Right cardiac atrium (tissue), 5 donors: ENCODE measurements at regions not wholly inside any gene's neighbourhood (a gene's known extent, or its start where the extent isn't known, plus 50 kb on each side); places are given as distances from the start of the nearest gene placed in this dataset.

ENCODE experiments used
- ATAC-seq, 2 donors: fragments of 200-7000 bp; cut with Tn5 transposase; one replicate each; pipeline versions ENCODE4 v1.8.0 to v1.9.1; 2020; ENCODE audit warnings: moderate library complexity in 2 of 2, mild to moderate bottlenecking in 1 of 2
- DNase-seq, 3 donors: peaks; one replicate each; pipeline ENCODE4 v3.0.0-alpha.2; 2020
- H3K27ac ChIP-seq: one replicate; pipeline ENCODE4 v1.5.1; 2013; ENCODE audit warnings: mild to moderate bottlenecking, low read length, control low read depth, moderate library complexity
- H3K27me3 ChIP-seq: one replicate; pipeline ENCODE4 v1.6.1; 2013; ENCODE audit not compliant: control insufficient read depth, insufficient read depth
- H3K4me1 ChIP-seq: one replicate; pipeline ENCODE4 v1.6.1; 2013; ENCODE audit warnings: low read length; ENCODE audit not compliant: control insufficient read depth, insufficient read depth
- H3K4me3 ChIP-seq: one replicate; pipeline ENCODE4 v1.5.1; 2013; ENCODE audit warnings: low read length, control low read depth
- H3K9me3 ChIP-seq: one replicate; pipeline ENCODE4 v1.6.1; 2013; ENCODE audit warnings: low read length; ENCODE audit not compliant: control insufficient read depth
- WGBS: extraction: QIAGEN DNeasy Blood & Tissue Kit; methylation state at CpG from one replicate; pipeline ENCODE4 v1.1.7; 2013; 5-methylcytosine and 5-hydroxymethylcytosine counted together
- intact Hi-C, 4 donors: fragments of 100-400 bp; cut with DNase I; formaldehyde crosslinking; loops; one replicate each; pipeline versions ENCODE4 v1.11.0 to v1.14.0; 2022 to 2023
- donor health status: healthy with polysubstance abuse.
- donor health status: DM: no; HTN: yes; CAD: no.
- donor health status: DM: no; HTN: no; CAD: no.
- donor health status: DM: no; HTN: yes; CAD: no; lungs with severe emphysema.
- donor health status: DM: yes; HTN: yes; CAD: no.

GRCh38 chr19:29323440-29324290, 110.7 kb upstream of the UQCRFS1 start:
- WGBS: 70% methylated on average over 15 of the region's 15 CpGs
- Histone ChIP-seq H3K9me3 (no peaks in the 10 kb centered on the region), H3K4me1 (no peaks in the 10 kb centered on the region), H3K4me3 (no peak overlapping the region), H3K27me3 (no peaks in the 10 kb centered on the region), H3K27ac (no peak overlapping the region)
- no peak for DNase-seq
- ATAC-seq: no peak
- intact Hi-C loops: no loop called here

- 88% methylated on average over 8 of the region's 8 CpGs for WGBS
- intact Hi-C loops: no loop called here
- H3K27me3 ChIP-seq: no peaks in the 10 kb centered on the region
- DNase-seq (no peak), ATAC-seq (no peak)
- H3K27ac ChIP-seq: no peak overlapping the region
- H3K4me3 ChIP-seq: no peak overlapping the region
- no peaks in the 10 kb centered on the region for H3K4me1 ChIP-seq
- H3K9me3 ChIP-seq: no peaks in the 10 kb centered on the region
Observed at GRCh38 chr19:29324291-29324680, 111.3 kb upstream of the UQCRFS1 start.

- Histone ChIP-seq H3K27me3 (no peaks in the 10 kb centered on the region), H3K4me3 (no peak overlapping the region), H3K4me1 (no peaks in the 10 kb centered on the region), H3K9me3 (no peaks in the 10 kb centered on the region), H3K27ac (no peak overlapping the region)
- no peak for ATAC-seq
- WGBS: 76% methylated on average over 6 of the region's 6 CpGs
- DNase-seq: no peak
- intact Hi-C loops: no loop called here
Observed at GRCh38 chr19:29324717-29325116, 111.8 kb upstream of the UQCRFS1 start.

- WGBS: 65% methylated on average over 11 of the region's 11 CpGs
- DNase-seq (no peak), ATAC-seq (no peak)
- Histone ChIP-seq H3K27ac (no peak overlapping the region), H3K4me3 (no peak overlapping the region), H3K4me1 (no peaks in the 10 kb centered on the region), H3K27me3 (no peaks in the 10 kb centered on the region), H3K9me3 (no peaks in the 10 kb centered on the region)
- intact Hi-C loops: no loop called here
Observed at GRCh38 chr19:29325241-29325975, 112.5 kb upstream of the UQCRFS1 start.

- no peak for ATAC-seq
- H3K27me3 ChIP-seq: no peaks in the 10 kb centered on the region
- no peak overlapping the region for H3K4me3 ChIP-seq
- intact Hi-C loops: no loop called here
- WGBS: 59% methylated on average over 4 of the region's 4 CpGs
- H3K27ac ChIP-seq: no peak overlapping the region
- no peak for DNase-seq
- H3K9me3 ChIP-seq: no peaks in the 10 kb centered on the region
- no peaks in the 10 kb centered on the region for H3K4me1 ChIP-seq
Observed at GRCh38 chr19:29326351-29326750, 113.4 kb upstream of the UQCRFS1 start.

- no peak for ATAC-seq
- intact Hi-C loops: no loop called here
- no peaks in the 10 kb centered on the region for H3K27me3 ChIP-seq
- H3K4me1 ChIP-seq: no peaks in the 10 kb centered on the region
- 42% methylated on average over 14 of the region's 14 CpGs for WGBS
- no peak for DNase-seq
- H3K9me3 ChIP-seq: no peaks in the 10 kb centered on the region
- H3K4me3 ChIP-seq: no peak overlapping the region
- no peak overlapping the region for H3K27ac ChIP-seq
Observed at GRCh38 chr19:29326849-29327840, 114.2 kb upstream of the UQCRFS1 start.

- no peaks in the 10 kb centered on the region for H3K9me3 ChIP-seq
- no peaks in the 10 kb centered on the region for H3K27me3 ChIP-seq
- H3K4me3 ChIP-seq: no peak overlapping the region
- no peak overlapping the region for H3K27ac ChIP-seq
- 56% methylated on average over 2 of the region's 2 CpGs for WGBS
- no peak for ATAC-seq
- intact Hi-C loops: no loop called here
- no peaks in the 10 kb centered on the region for H3K4me1 ChIP-seq
- DNase-seq: no peak
Observed at GRCh38 chr19:29328586-29328985, 115.6 kb upstream of the UQCRFS1 start.

- no peaks in the 10 kb centered on the region for H3K4me1 ChIP-seq
- no peaks in the 10 kb centered on the region for H3K27me3 ChIP-seq
- no peak for ATAC-seq
- no peak for DNase-seq
- no peak overlapping the region for H3K4me3 ChIP-seq
- no peak overlapping the region for H3K27ac ChIP-seq
- intact Hi-C loops: no loop called here
- no peaks in the 10 kb centered on the region for H3K9me3 ChIP-seq
- WGBS: 64% methylated on average over 5 of the region's 5 CpGs
Observed at GRCh38 chr19:29329460-29330134, 116.6 kb upstream of the UQCRFS1 start.

- Histone ChIP-seq H3K27ac (no peak overlapping the region), H3K4me3 (no peak overlapping the region), H3K27me3 (no peaks in the 10 kb centered on the region), H3K4me1 (no peaks in the 10 kb centered on the region), H3K9me3 (no peaks in the 10 kb centered on the region)
- ATAC-seq (no peak), DNase-seq (no peak)
- intact Hi-C loops: no loop called here
- 64% methylated on average over 5 of the region's 5 CpGs for WGBS
Observed at GRCh38 chr19:29336425-29336824, 123.5 kb upstream of the UQCRFS1 start.

GRCh38 chr19:29337029-29337428, 124.1 kb upstream of the UQCRFS1 start:
- Histone ChIP-seq H3K27ac (no peak overlapping the region), H3K4me3 (no peak overlapping the region), H3K9me3 (no peaks in the 10 kb centered on the region), H3K4me1 (no peaks in the 10 kb centered on the region), H3K27me3 (no peaks in the 10 kb centered on the region)
- intact Hi-C loops: no loop called here
- ATAC-seq: no peak
- 53% methylated on average over 6 of the region's 6 CpGs for WGBS
- DNase-seq: no peak
